ENCODE measurements at regions not wholly inside any gene's neighbourhood (a gene's known extent, or its start where the extent isn't known, plus 50 kb on each side); places are given as distances from the start of the nearest gene placed in this dataset.

DNA sequence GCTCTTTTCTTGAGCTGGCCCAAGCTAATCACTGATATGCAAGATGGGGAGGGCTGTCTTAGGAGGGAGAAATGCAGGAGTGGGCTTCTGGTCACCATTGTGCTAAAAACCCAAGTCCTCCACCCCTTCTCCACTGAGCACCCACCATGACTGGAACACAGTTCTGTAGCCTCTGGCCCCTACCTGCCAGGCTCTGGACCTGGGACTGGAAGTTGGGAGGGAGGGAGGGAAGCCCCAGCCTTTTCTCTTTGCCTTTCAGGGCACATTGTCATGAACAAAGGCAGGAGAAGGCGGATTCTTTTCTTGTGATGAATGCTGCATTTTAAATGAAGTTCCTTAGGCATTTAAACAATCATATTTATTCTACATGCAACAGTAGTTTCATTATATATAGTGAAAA is 559.1 kb upstream of the TRPC7 start:
- no peak for FAIRE-seq
- no peak for DNase-seq (ENCODE audit: insufficient read length, low spot score)
- no peak for TF ChIP-seq PAX5 (IDR thresholded peaks at IDR 0.05; ENCODE audit: insufficient read depth, low read length, severe bottlenecking)
- TF ChIP-seq POLR2A (IDR thresholded peaks at IDR 0.05; ENCODE audit: low read depth, low read length): no peak
- TF ChIP-seq POLR2AphosphoS5 (IDR thresholded peaks at IDR 0.05; ENCODE audit: low read depth, low read length): no peak
- TF ChIP-seq TAF1 (IDR thresholded peaks at IDR 0.05; ENCODE audit: low read depth, low read length): no peak

DNA sequence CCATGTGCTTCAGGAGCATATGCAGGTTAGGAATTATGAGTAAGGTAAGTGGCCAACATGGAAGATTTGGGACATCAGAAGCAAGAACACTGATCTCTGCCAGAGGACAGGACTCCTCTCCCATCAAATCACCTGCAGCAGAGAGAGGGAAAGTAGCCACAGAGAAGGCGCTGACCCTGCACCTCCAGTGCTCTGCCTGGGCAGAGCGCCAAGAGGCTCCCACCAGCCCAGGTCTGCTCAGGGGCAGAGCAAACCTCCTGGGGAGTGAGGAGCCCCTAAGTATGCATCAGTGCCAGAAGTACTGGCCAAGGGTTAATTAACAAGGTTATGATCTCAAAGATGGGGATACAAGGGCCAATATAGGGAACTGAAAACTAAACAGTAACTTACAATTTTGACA is 545.3 kb upstream of the TRPC7 start:
- TF ChIP-seq POU2F2 (IDR thresholded peaks at IDR 0.05; ENCODE audit: low read depth, low read length) (no peak), SPI1 (IDR thresholded peaks at IDR 0.05; ENCODE audit: low read depth, low read length) (no peak), POLR2A (IDR thresholded peaks at IDR 0.05; ENCODE audit: low read depth, low read length) (no peak), TAF1 (IDR thresholded peaks at IDR 0.05; ENCODE audit: low read depth, low read length) (no peak), POLR2AphosphoS5 (IDR thresholded peaks at IDR 0.05; ENCODE audit: low read depth, low read length) (no peak)
- DNase-seq (ENCODE audit: insufficient read length, low spot score): no peak

GRCh38 chr5:136909906-136910305 is 544.6 kb upstream of the TRPC7 start:
- FAIRE-seq: no peak
- TF ChIP-seq TAF1 (IDR thresholded peaks at IDR 0.05; ENCODE audit: low read depth, low read length): no peak
- TF ChIP-seq POLR2A (IDR thresholded peaks at IDR 0.05; ENCODE audit: low read depth, low read length): no peak
- TF ChIP-seq POLR2AphosphoS5 (IDR thresholded peaks at IDR 0.05; ENCODE audit: low read depth, low read length): no peak
- no peak for DNase-seq (ENCODE audit: insufficient read length, low spot score)

More for the DNA sequence above, 545.3 kb upstream of the TRPC7 start:
- FAIRE-seq: no peak

DNA sequence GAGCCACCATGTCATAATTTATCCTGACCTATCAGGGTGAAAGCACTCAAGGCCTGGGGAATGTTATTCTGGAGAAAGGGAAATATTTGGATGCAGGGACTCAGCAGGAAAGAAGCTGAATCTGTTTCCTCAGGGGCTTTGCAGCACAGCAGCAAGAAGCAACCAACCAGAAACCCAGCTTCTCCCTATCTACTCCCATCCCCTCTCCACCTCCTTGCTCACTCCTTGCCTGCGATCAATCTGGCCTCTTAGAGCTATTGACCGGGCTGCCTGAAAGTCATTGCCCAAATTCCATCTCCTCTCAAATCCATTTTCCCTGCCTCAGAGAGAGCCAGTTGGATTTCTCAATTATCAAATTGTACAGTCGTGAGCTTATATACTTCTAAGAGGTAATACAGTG is 542.0 kb upstream of the TRPC7 start:
- DNase-seq (ENCODE audit: insufficient read length, low spot score) (no peak), FAIRE-seq (no peak)
- TF ChIP-seq TAF1 (IDR thresholded peaks at IDR 0.05; ENCODE audit: low read depth, low read length) (no peak), POLR2AphosphoS5 (IDR thresholded peaks at IDR 0.05; ENCODE audit: low read depth, low read length) (no peak), POLR2A (IDR thresholded peaks at IDR 0.05; ENCODE audit: low read depth, low read length) (no peak), SPI1 (IDR thresholded peaks at IDR 0.05; ENCODE audit: low read depth, low read length) (no peak), PAX5 (IDR thresholded peaks at IDR 0.05; ENCODE audit: insufficient read depth, low read length, severe bottlenecking) (no peak), POU2F2 (IDR thresholded peaks at IDR 0.05; ENCODE audit: low read depth, low read length) (no peak)

DNA sequence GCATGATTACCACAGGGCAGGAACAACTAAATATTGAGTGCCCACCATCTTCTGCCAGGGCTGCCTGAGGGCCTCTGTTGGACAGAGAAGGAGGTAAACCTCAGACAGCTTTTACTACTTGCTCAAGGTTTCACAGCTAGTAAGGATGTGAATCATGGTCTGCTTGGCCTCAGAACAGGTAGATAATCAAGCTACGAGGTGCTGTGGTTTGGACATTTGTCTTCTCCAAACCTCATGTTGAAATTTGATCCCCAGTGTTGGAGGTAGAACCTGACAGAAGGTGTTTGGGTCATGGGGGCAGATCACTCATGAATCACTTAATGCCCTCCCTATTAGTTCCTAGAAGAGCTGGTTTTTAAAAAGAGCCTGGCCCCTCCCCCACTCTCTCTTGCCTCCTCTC is 541.2 kb upstream of the TRPC7 start:
- TF ChIP-seq TAF1 (IDR thresholded peaks at IDR 0.05; ENCODE audit: low read depth, low read length) (no peak), POLR2A (IDR thresholded peaks at IDR 0.05; ENCODE audit: low read depth, low read length) (no peak), POU2F2 (IDR thresholded peaks at IDR 0.05; ENCODE audit: low read depth, low read length) (no peak), POLR2AphosphoS5 (IDR thresholded peaks at IDR 0.05; ENCODE audit: low read depth, low read length) (no peak), SPI1 (IDR thresholded peaks at IDR 0.05; ENCODE audit: low read depth, low read length) (no peak), PAX5 (IDR thresholded peaks at IDR 0.05; ENCODE audit: insufficient read depth, low read length, severe bottlenecking) (no peak)
- no peak for DNase-seq (ENCODE audit: insufficient read length, low spot score)
- FAIRE-seq: no peak

DNA sequence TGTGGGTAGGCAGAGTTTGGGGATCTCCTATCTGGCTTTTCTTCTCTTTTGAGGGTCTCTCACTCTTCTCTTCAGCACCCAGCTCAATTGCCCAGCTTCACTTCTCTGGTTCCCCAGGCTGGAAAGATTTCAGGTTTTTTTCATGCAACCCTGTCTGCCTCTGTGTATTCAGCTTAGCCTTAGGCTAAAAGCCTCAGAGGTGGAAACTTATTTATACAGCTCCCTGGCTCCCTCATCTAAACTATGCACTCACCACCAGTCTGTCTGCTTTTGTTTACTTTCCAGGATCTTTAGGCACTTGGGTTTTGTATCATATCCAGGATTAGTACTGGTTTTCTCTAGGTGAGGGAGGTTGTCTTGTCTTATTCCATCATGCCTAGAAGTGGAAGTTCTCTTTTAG is 540.2 kb upstream of the TRPC7 start:
- FAIRE-seq: no peak
- TF ChIP-seq TAF1 (IDR thresholded peaks at IDR 0.05; ENCODE audit: low read depth, low read length): no peak
- TF ChIP-seq POU2F2 (IDR thresholded peaks at IDR 0.05; ENCODE audit: low read depth, low read length): no peak
- no peak for TF ChIP-seq POLR2A (IDR thresholded peaks at IDR 0.05; ENCODE audit: low read depth, low read length)
- TF ChIP-seq SPI1 (IDR thresholded peaks at IDR 0.05; ENCODE audit: low read depth, low read length): no peak
- no peak for TF ChIP-seq PAX5 (IDR thresholded peaks at IDR 0.05; ENCODE audit: insufficient read depth, low read length, severe bottlenecking)
- no peak for DNase-seq (ENCODE audit: insufficient read length, low spot score)

- TF ChIP-seq TAF1 (IDR thresholded peaks at IDR 0.05; ENCODE audit: low read depth, low read length) (no peak), PAX5 (IDR thresholded peaks at IDR 0.05; ENCODE audit: insufficient read depth, low read length, severe bottlenecking) (no peak), POLR2AphosphoS5 (IDR thresholded peaks at IDR 0.05; ENCODE audit: low read depth, low read length) (no peak), POU2F2 (IDR thresholded peaks at IDR 0.05; ENCODE audit: low read depth, low read length) (no peak), POLR2A (IDR thresholded peaks at IDR 0.05; ENCODE audit: low read depth, low read length) (no peak), SPI1 (IDR thresholded peaks at IDR 0.05; ENCODE audit: low read depth, low read length) (no peak)
- no peak for DNase-seq (ENCODE audit: insufficient read length, low spot score)
- no peak for FAIRE-seq
Measured at GRCh38 chr5:136894070-136894469, 528.7 kb upstream of the TRPC7 start.

DNA sequence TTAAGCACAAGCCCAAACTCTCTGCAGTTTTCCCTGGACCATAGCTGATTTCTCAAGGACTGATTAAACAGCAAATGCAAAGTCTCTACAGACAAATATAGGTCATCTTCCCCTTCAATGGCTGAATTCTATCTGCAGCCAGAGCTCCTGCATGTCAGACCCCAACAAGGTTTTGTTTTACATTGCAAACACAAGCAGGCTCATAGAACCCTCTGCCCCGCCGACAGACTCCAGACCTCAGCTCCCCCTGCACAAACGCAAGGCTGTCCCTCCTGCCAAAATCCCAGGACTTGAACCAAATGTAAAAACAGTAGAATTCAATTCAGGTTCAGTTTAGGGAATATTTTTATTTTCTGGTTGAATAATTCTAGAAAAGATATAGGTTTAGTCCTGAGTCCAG is 526.7 kb upstream of the TRPC7 start:
- no peak for FAIRE-seq
- TF ChIP-seq POU2F2 (IDR thresholded peaks at IDR 0.05; ENCODE audit: low read depth, low read length): no peak
- no peak for TF ChIP-seq POLR2AphosphoS5 (IDR thresholded peaks at IDR 0.05; ENCODE audit: low read depth, low read length)
- no peak for TF ChIP-seq TAF1 (IDR thresholded peaks at IDR 0.05; ENCODE audit: low read depth, low read length)
- TF ChIP-seq POLR2A (IDR thresholded peaks at IDR 0.05; ENCODE audit: low read depth, low read length): no peak
- no peak for TF ChIP-seq SPI1 (IDR thresholded peaks at IDR 0.05; ENCODE audit: low read depth, low read length)
- TF ChIP-seq PAX5 (IDR thresholded peaks at IDR 0.05; ENCODE audit: insufficient read depth, low read length, severe bottlenecking): no peak
- no peak for DNase-seq (ENCODE audit: insufficient read length, low spot score)

- TF ChIP-seq POU2F2 (IDR thresholded peaks at IDR 0.05; ENCODE audit: low read depth, low read length): no peak
- TF ChIP-seq TAF1 (IDR thresholded peaks at IDR 0.05; ENCODE audit: low read depth, low read length): no peak
- no peak for TF ChIP-seq POLR2A (IDR thresholded peaks at IDR 0.05; ENCODE audit: low read depth, low read length)
- no peak for TF ChIP-seq POLR2AphosphoS5 (IDR thresholded peaks at IDR 0.05; ENCODE audit: low read depth, low read length)
- TF ChIP-seq PAX5 (IDR thresholded peaks at IDR 0.05; ENCODE audit: insufficient read depth, low read length, severe bottlenecking): no peak
- TF ChIP-seq SPI1 (IDR thresholded peaks at IDR 0.05; ENCODE audit: low read depth, low read length): no peak
- FAIRE-seq: no peak
- no peak for DNase-seq (ENCODE audit: insufficient read length, low spot score)
Measured at GRCh38 chr5:136891175-136891972, 526.0 kb upstream of the TRPC7 start.

All from GM12891 (cell line).